SK-N-SH (cell line): ENCODE measurements at regions not wholly inside any gene's neighbourhood (a gene's known extent, or its start where the extent isn't known, plus 50 kb on each side); places are given as distances from the start of the nearest gene placed in this dataset.

Source experiments
- CTCF ChIA-PET: fragments of 300-600, 350-600 bp; formaldehyde crosslinking; extraction: SDS; loops from one replicate; lab custom pipeline; 2021; lab: Yijun Ruan, JAX
- POLR2A ChIA-PET: fragments of 350-600 bp; sonication (Branson Sonifier 250); formaldehyde crosslinking; extraction: SDS; loops from one replicate; lab custom pipeline; 2020; ENCODE audit warnings: antibody characterized with exemption, inconsistent platforms; lab: Yijun Ruan, JAX
- DNase-seq: peaks from one replicate; pipeline ENCODE4 v3.0.0; 2012
- H2AFZ ChIP-seq: fragments of 200-600 bp; sonication (generic); 2 replicates; pipeline ENCODE4 v1.8.1; 2016; ENCODE audit warnings: antibody characterized with exemption, mild to moderate bottlenecking, low read depth
- H3F3A ChIP-seq: fragments of 200-600 bp; sonication (generic); replicated peaks from 2 replicates; pipeline ENCODE3; 2016; ENCODE audit warnings: antibody characterized with exemption, mild to moderate bottlenecking; ENCODE audit not compliant: insufficient read depth
- H3K27ac ChIP-seq, 2 experiments: fragments of 200-500 bp in 1 of 2; fragments of 200-600 bp in 1 of 2; sonication (Bioruptor generic) in 1 of 2; sonication (generic), shearing (Covaris generic) in 1 of 2; 2 replicates each; pipeline versions ENCODE4 v1.5.1 to v1.6.1; 2014 to 2016; ENCODE audit warnings: low read depth in 2 of 2, inconsistent platforms in 1 of 2, low read length in 1 of 2, mild to moderate bottlenecking in 1 of 2, mixed read lengths in 1 of 2
- H3K27me3 ChIP-seq: fragments of 200-600 bp; sonication (generic), shearing (Covaris generic); 2 replicates; pipeline ENCODE4 v1.6.1; 2016; ENCODE audit warnings: mixed run types; ENCODE audit not compliant: insufficient read depth
- H3K36me3 ChIP-seq, 2 experiments: fragments of 200-500 bp in 1 of 2; fragments of 200-600 bp in 1 of 2; sonication (Bioruptor generic) in 1 of 2; sonication (generic) in 1 of 2; replicated peaks in 1 of 2; 2 replicates each; pipeline versions ENCODE3 to v1.5.1; 2014 to 2016; ENCODE audit warnings: low read length in 1 of 2, mild to moderate bottlenecking in 1 of 2; ENCODE audit not compliant: insufficient read depth in 2 of 2, control insufficient read depth in 1 of 2
- H3K4me1 ChIP-seq, 2 experiments: fragments of 200-500 bp in 1 of 2; fragments of 200-600 bp in 1 of 2; sonication (Bioruptor generic) in 1 of 2; sonication (generic), shearing (Covaris generic) in 1 of 2; 2 replicates each; pipeline versions ENCODE4 v1.5.1 to v1.6.1; 2014 to 2016; ENCODE audit warnings: low read depth in 1 of 2, low read length in 1 of 2, mixed run types in 1 of 2; ENCODE audit not compliant: insufficient read depth in 2 of 2, control insufficient read depth in 1 of 2
- H3K4me2 ChIP-seq: fragments of 200-600 bp; sonication (generic), shearing (Covaris generic); 2 replicates; pipeline ENCODE4 v1.6.1; 2017; ENCODE audit warnings: mixed run types
- H3K4me3 ChIP-seq, 2 experiments: fragments of 200-500 bp in 1 of 2; fragments of 200-600 bp in 1 of 2; sonication (Bioruptor generic) in 1 of 2; sonication (generic), shearing (Covaris generic) in 1 of 2; 2 replicates each; pipeline versions ENCODE4 v1.5.1 to v1.8.1; 2014 to 2016; ENCODE audit warnings: low read depth in 2 of 2, inconsistent platforms in 1 of 2, low read length in 1 of 2, mild to moderate bottlenecking in 1 of 2, mixed read lengths in 1 of 2, moderate library complexity in 1 of 2
- H3K79me2 ChIP-seq: fragments of 200-600 bp; sonication (generic); 2 replicates; pipeline ENCODE4 v1.8.1; 2017; ENCODE audit warnings: mild to moderate bottlenecking; ENCODE audit not compliant: insufficient read depth
- H3K9ac ChIP-seq: fragments of 200-600 bp; sonication (generic); 2 replicates; pipeline ENCODE4 v1.6.1; 2017; ENCODE audit warnings: mixed run types
- H3K9me2 ChIP-seq: fragments of 200-600 bp; sonication (generic); 2 replicates; pipeline ENCODE4 v1.6.1; 2017; ENCODE audit warnings: mixed run types
- H3K9me3 ChIP-seq: fragments of 200-600 bp; sonication (generic); 2 replicates; pipeline ENCODE4 v1.6.1; 2017; ENCODE audit warnings: mixed run types, mild to moderate bottlenecking, moderate library complexity
- H4K20me1 ChIP-seq: fragments of 200-600 bp; sonication (generic); 2 replicates; pipeline ENCODE4 v1.6.1; 2017; ENCODE audit warnings: mild to moderate bottlenecking, mixed run types; ENCODE audit not compliant: insufficient read depth
- ELF1 ChIP-seq: IDR thresholded peaks from 2 replicates; pipeline ENCODE4 v1.4.0; 2012
- EP300 ChIP-seq, 2 experiments: IDR thresholded peaks; 2 replicates each; pipeline versions ENCODE4 v1.4.0 to v1.6.1; 2012; ENCODE audit warnings: borderline replicate concordance in 1 of 2, low read depth in 1 of 2, low read length in 1 of 2
- FOXM1 ChIP-seq: IDR thresholded peaks from 2 replicates; pipeline ENCODE4 v1.4.0; 2012; ENCODE audit warnings: low read depth, mild to moderate bottlenecking
- GATA2 ChIP-seq: sonication (generic); formaldehyde crosslinking; IDR thresholded peaks from 2 replicates; pipeline ENCODE4 v1.5.0; 2020; ENCODE audit warnings: mild to moderate bottlenecking, missing genetic modification reagents
- NRF1 ChIP-seq: IDR thresholded peaks from 2 replicates; pipeline ENCODE4 v1.6.1; 2012; ENCODE audit warnings: low read depth, mild to moderate bottlenecking, low read length
- PBX3 ChIP-seq: IDR thresholded peaks from 2 replicates; pipeline ENCODE4; 2012
- REST ChIP-seq: IDR thresholded peaks from 2 replicates; pipeline ENCODE4 v1.6.1; 2012; ENCODE audit warnings: mild to moderate bottlenecking, low read depth, low read length, moderate library complexity
- TEAD4 ChIP-seq: IDR thresholded peaks from 2 replicates; pipeline ENCODE4 v1.4.0; 2012; ENCODE audit warnings: mild to moderate bottlenecking, borderline replicate concordance; ENCODE audit not compliant: insufficient read depth
- USF1 ChIP-seq: IDR thresholded peaks from 2 replicates; pipeline ENCODE4 v1.4.0; 2012; ENCODE audit warnings: low read depth, borderline replicate concordance
- USF2 ChIP-seq: fragments of 150-350 bp; IDR thresholded peaks from 2 replicates; pipeline ENCODE4 v1.6.1; 2017; ENCODE audit warnings: antibody characterized with exemption, low read length, low read depth, borderline replicate concordance
- WGBS: methylation state at CpG from one replicate; pipeline ENCODE4 v1.1.6; 2017; ENCODE audit warnings: low lambda C conversion rate; 5-methylcytosine and 5-hydroxymethylcytosine counted together

- ChIA-PET CTCF (interaction anchor here (0.9 to 1.0 kb wide), 2 partner anchors 9 to 738 kb away, joined by 4 read pairs; no protein-coding TSS in a partner anchor), POLR2A (interaction anchor here (0.9 kb wide), 1 partner anchor 10 kb away, joined by 3 read pairs; no protein-coding TSS in a partner anchor)
- no peak overlapping the region for H3K9ac ChIP-seq
Observed at GRCh38 chr1:208511242-208511860, 267.2 kb upstream of the PLXNA2 start.

GRCh38 chr1:208513799-208514198 lies 269.6 kb upstream of the PLXNA2 start:
- Histone ChIP-seq H3K4me1 (peaks cover 0 to 26% of the 10 kb centered on the region in 2 experiments; a peak in 2 of 4 replicates), H2AFZ (no peak overlapping the region), H3K27me3 (no peaks in the 10 kb centered on the region), H3K4me3 (no peak overlapping the region), H3F3A (no peaks in the 10 kb centered on the region), H3K27ac (no peak overlapping the region), H3K36me3 (no peaks in the 10 kb centered on the region), H4K20me1 (no peaks in the 10 kb centered on the region), H3K9me3 (no peaks in the 10 kb centered on the region), H3K4me2 (no peak overlapping the region), H3K79me2 (no peaks in the 10 kb centered on the region), H3K9me2 (no peaks in the 10 kb centered on the region), H3K9ac (no peak overlapping the region)
- DNase-seq = no peak
- TF ChIP-seq PBX3 (no peak), TEAD4 (no peak), NRF1 (no peak), USF2 (no peak), ELF1 (no peak), FOXM1 (no peak), REST (no peak)
- whole genome bisulfite sequencing = 35% methylated on average over 2 of the region's 2 CpGs
- ChIA-PET CTCF (no interaction called here), POLR2A (no interaction called here)

More at GRCh38 chr1:208511242-208511860, 267.2 kb upstream of the PLXNA2 start:
- Histone ChIP-seq H3K36me3 (no peaks in the 10 kb centered on the region), H4K20me1 (no peaks in the 10 kb centered on the region), H3K4me2 (no peak overlapping the region), H3K9me2 (no peaks in the 10 kb centered on the region), H3K27me3 (no peaks in the 10 kb centered on the region), H3F3A (no peaks in the 10 kb centered on the region), H3K4me1 (peaks cover 0 to 26% of the 10 kb centered on the region in 2 experiments; a peak in 2 of 4 replicates), H3K27ac (peak overlapping the region in 1 of 2 experiments; percentile 84; a peak in 2 of 4 replicates), H3K79me2 (no peaks in the 10 kb centered on the region), H2AFZ (no peak overlapping the region), H3K4me3 (no peak overlapping the region), H3K9me3 (no peaks in the 10 kb centered on the region)
- 22% methylated on average over 6 of the region's 6 CpGs for WGBS
- TF ChIP-seq USF1 = no peak
- peak; percentile 42; the same call in 1 of the 2 replicates for TF ChIP-seq GATA2 (CRISPR knock-in tag)
- TF ChIP-seq PBX3 = no peak
- TF ChIP-seq EP300 (IDR thresholded peaks at IDR 0.05; ENCODE audit: borderline replicate concordance in 1 of 2, low read depth in 1 of 2, low read length in 1 of 2) = peak in 1 of 2 experiments; percentile 78; a peak in 2 of 4 replicates
- peak; percentile 30 for DNase-seq
